H1 (cell line): ENCODE measurements at regions not wholly inside any gene's neighbourhood (a gene's known extent, or its start where the extent isn't known, plus 50 kb on each side); places are given as distances from the start of the nearest gene placed in this dataset.

Source experiments
- CTCF ChIA-PET: fragments of 300-600 bp; sonication (Branson Sonifier 250); formaldehyde crosslinking; loops from one replicate; lab custom pipeline; 2021; ENCODE audit not compliant: partially characterized antibody; lab: Charles Lee
- POLR2A ChIA-PET: fragments of 300-600 bp; sonication (Branson Sonifier 250); formaldehyde crosslinking; loops from one replicate; lab custom pipeline; 2021; ENCODE audit warnings: inconsistent platforms; ENCODE audit not compliant: partially characterized antibody; lab: Charles Lee
- DNase-seq, 2 experiments: peaks; one replicate each; pipeline versions ENCODE4 v3.0.0 to v3.0.0-alpha.2; 2010 to 2022; ENCODE audit warnings: low spot score in 2 of 2, low read depth in 1 of 2, mixed read lengths in 1 of 2
- FAIRE-seq: peaks from 2 replicates; lab custom pipeline; 2011; peaks lifted over from hg19 to GRCh38; lab: Jason Lieb, UNC
- H2AFZ ChIP-seq: 2 replicates; pipeline ENCODE4 v1.8.1; 2012; ENCODE audit warnings: low read length, inconsistent platforms
- H2AK5ac ChIP-seq: 2 replicates; pipeline ENCODE4 v1.6.1; 2013; ENCODE audit warnings: low read depth, low read length
- H2BK120ac ChIP-seq: replicated peaks from 2 replicates; pipeline ENCODE3; 2013; ENCODE audit warnings: low read depth, low read length, inconsistent platforms
- H2BK12ac ChIP-seq: 2 replicates; pipeline ENCODE4 v1.6.1; 2013; ENCODE audit warnings: low read depth, low read length
- H2BK15ac ChIP-seq: 2 replicates; pipeline ENCODE4 v1.6.1; 2013; ENCODE audit warnings: low read length
- H2BK20ac ChIP-seq: 2 replicates; pipeline ENCODE4 v1.6.1; 2013; ENCODE audit warnings: low read length
- H2BK5ac ChIP-seq: 2 replicates; pipeline ENCODE4 v1.6.1; 2013; ENCODE audit warnings: low read depth, low read length
- H3K14ac ChIP-seq: 2 replicates; pipeline ENCODE4 v1.6.1; 2013; ENCODE audit warnings: inconsistent platforms; ENCODE audit not compliant: insufficient read length
- H3K18ac ChIP-seq: 2 replicates; pipeline ENCODE4 v1.6.1; 2013; ENCODE audit warnings: low read length; ENCODE audit errors: extremely low read depth
- H3K23ac ChIP-seq: 2 replicates; pipeline ENCODE4 v1.6.1; 2013; ENCODE audit warnings: inconsistent platforms; ENCODE audit not compliant: insufficient read length
- H3K23me2 ChIP-seq: 2 replicates; pipeline ENCODE4 v1.6.1; 2013; ENCODE audit warnings: low read depth, low read length
- H3K27ac ChIP-seq: 2 replicates; pipeline ENCODE4 v1.6.1; 2011; ENCODE audit warnings: low read depth, low read length, inconsistent platforms
- H3K27me3 ChIP-seq, 4 experiments: replicated peaks in 1 of 4; 1 replicate in 1 of 4; 2 replicates in 3 of 4; pipeline versions ENCODE4 v1.6.1 to v1.8.1; 2011 to 2013; ENCODE audit warnings: low read length in 3 of 4, mild to moderate bottlenecking in 3 of 4, inconsistent platforms in 2 of 4, mixed read lengths in 2 of 4, moderate library complexity in 1 of 4; ENCODE audit not compliant: control insufficient read depth in 3 of 4, insufficient read depth in 3 of 4; ENCODE audit errors: extremely low read depth in 1 of 4
- H3K36me3 ChIP-seq, 4 experiments: 2 replicates each; pipeline versions ENCODE4 v1.6.1 to v1.8.1; 2011 to 2013; ENCODE audit warnings: mild to moderate bottlenecking in 4 of 4, low read length in 3 of 4, moderate library complexity in 2 of 4, control low read depth in 1 of 4, inconsistent platforms in 1 of 4; ENCODE audit not compliant: insufficient read depth in 4 of 4, control insufficient read depth in 2 of 4
- H3K4ac ChIP-seq: replicated peaks from 2 replicates; pipeline ENCODE3; 2013; ENCODE audit warnings: low read length, low read depth, mixed read lengths, inconsistent platforms; ENCODE audit not compliant: insufficient read length
- H3K4me1 ChIP-seq, 4 experiments: replicated peaks in 1 of 4; 1 replicate in 1 of 4; 2 replicates in 3 of 4; pipeline versions ENCODE4 v1.6.1 to v1.8.1; 2011 to 2013; ENCODE audit warnings: low read length in 3 of 4, inconsistent platforms in 2 of 4, mixed read lengths in 1 of 4; ENCODE audit not compliant: insufficient read depth in 4 of 4, control insufficient read depth in 3 of 4
- H3K4me2 ChIP-seq, 2 experiments: 2 replicates each; pipeline versions ENCODE4 v1.6.1 to v1.8.1; 2011 to 2013; ENCODE audit warnings: low read depth in 2 of 2, low read length in 2 of 2, control low read depth in 1 of 2, inconsistent platforms in 1 of 2, mild to moderate bottlenecking in 1 of 2; ENCODE audit not compliant: insufficient read depth in 1 of 2
- H3K4me3 ChIP-seq, 4 experiments: fragments of 200-600, 300-600 bp in 1 of 4; sonication (generic), shearing (Covaris generic), sonication (Bioruptor Twin) in 1 of 4; 2 replicates each; pipeline versions ENCODE4 v1.5.1 to v1.8.1; 2011 to 2016; ENCODE audit warnings: low read length in 4 of 4, low read depth in 3 of 4, control low read depth in 2 of 4, inconsistent platforms in 2 of 4, mild to moderate bottlenecking in 2 of 4, mixed read lengths in 1 of 4, moderate library complexity in 1 of 4; ENCODE audit not compliant: insufficient read depth in 2 of 4; ENCODE audit errors: extremely low read depth in 1 of 4
- H3K56ac ChIP-seq: replicated peaks from 2 replicates; pipeline ENCODE3; 2013; ENCODE audit warnings: low read depth, mild to moderate bottlenecking, mixed read lengths, low read length, inconsistent platforms; ENCODE audit not compliant: insufficient read length
- H3K79me1 ChIP-seq: 2 replicates; pipeline ENCODE4 v1.6.1; 2013; ENCODE audit warnings: low read depth, low read length, control low read depth
- H3K79me2 ChIP-seq, 2 experiments: 2 replicates each; pipeline versions ENCODE4 v1.6.1 to v1.8.1; 2012 to 2013; ENCODE audit warnings: low read length in 2 of 2, mild to moderate bottlenecking in 2 of 2, inconsistent platforms in 1 of 2; ENCODE audit not compliant: insufficient read depth in 2 of 2, control insufficient read depth in 1 of 2
- H3K9ac ChIP-seq, 4 experiments: replicated peaks in 1 of 4; 1 replicate in 1 of 4; 2 replicates in 3 of 4; pipeline versions ENCODE4 v1.6.1 to v1.8.1; 2011 to 2013; ENCODE audit warnings: low read depth in 3 of 4, low read length in 3 of 4, control low read depth in 2 of 4, mild to moderate bottlenecking in 2 of 4, moderate library complexity in 2 of 4, inconsistent platforms in 1 of 4; ENCODE audit errors: extremely low read depth in 1 of 4
- H3K9me3 ChIP-seq, 2 experiments: 2 replicates each; pipeline versions ENCODE4 v1.6.1 to v1.8.1; 2012 to 2013; ENCODE audit warnings: mild to moderate bottlenecking in 2 of 2, moderate library complexity in 2 of 2, control low read depth in 1 of 2, inconsistent platforms in 1 of 2, low read depth in 1 of 2, low read length in 1 of 2, mixed read lengths in 1 of 2; ENCODE audit not compliant: insufficient read depth in 2 of 2
- H4K20me1 ChIP-seq, 2 experiments: replicated peaks in 1 of 2; 2 replicates each; pipeline versions ENCODE3 to v1.8.1; 2011 to 2013; ENCODE audit warnings: inconsistent platforms in 2 of 2, low read length in 2 of 2, mild to moderate bottlenecking in 1 of 2; ENCODE audit not compliant: insufficient read depth in 2 of 2, control insufficient read depth in 1 of 2
- H4K5ac ChIP-seq: 2 replicates; pipeline ENCODE4 v1.6.1; 2013; ENCODE audit warnings: low read length, low read depth, mixed read lengths, inconsistent platforms; ENCODE audit not compliant: insufficient read length
- H4K8ac ChIP-seq: 2 replicates; pipeline ENCODE4 v1.8.0; 2013; ENCODE audit warnings: mild to moderate bottlenecking, moderate library complexity, low read length, inconsistent platforms; ENCODE audit not compliant: insufficient read depth; ENCODE audit errors: extremely low read depth
- H4K91ac ChIP-seq: replicated peaks from 2 replicates; pipeline ENCODE3; 2013; ENCODE audit warnings: low read length, mixed read lengths, inconsistent platforms; ENCODE audit not compliant: insufficient read length
- SP4 ChIP-seq: IDR thresholded peaks from 2 replicates; pipeline ENCODE4 v1.6.1; 2012; ENCODE audit warnings: low read length, inconsistent platforms
- WGBS, 2 experiments: shearing (Covaris generic) in 1 of 2; methylation state at CpG; one replicate each; pipeline versions ENCODE4 v1.1.6 to v1.1.7; 2013 to 2015; ENCODE audit warnings: low lambda C conversion rate in 2 of 2, mixed read lengths in 2 of 2, inconsistent platforms in 1 of 2, low coverage in 1 of 2, missing lambda C conversion rate in 1 of 2; ENCODE audit not compliant: insufficient replicate concordance in 2 of 2, insufficient coverage in 1 of 2, insufficient read length in 1 of 2; ENCODE audit errors: extremely low coverage in 1 of 2, missing lambda C conversion rate in 1 of 2; 5-methylcytosine and 5-hydroxymethylcytosine counted together
- TF ChIP-seq, protein P1 (sequence below), 3 experiments: IDR thresholded peaks; 1 replicate in 2 of 3; 2 replicates in 1 of 3; pipeline versions ENCODE4 v1.5.1 to v1.6.1; 2011; ENCODE audit warnings: low read length in 3 of 3, mild to moderate bottlenecking in 3 of 3, inconsistent platforms in 2 of 3, low read depth in 1 of 3, moderate library complexity in 1 of 3; ENCODE audit not compliant: insufficient read depth in 1 of 3; ENCODE audit errors: control extremely low read depth in 1 of 3

GRCh38 chr3:64318668-64319271, 93.5 kb upstream of the PRICKLE2 start:
- Histone ChIP-seq H3K23ac (no peak overlapping the region), H3K36me3 (no peaks in the 10 kb centered on the region), H3K27ac (no peak overlapping the region), H3K79me1 (no peaks in the 10 kb centered on the region), H3K9ac (no peak overlapping the region), H3K79me2 (no peaks in the 10 kb centered on the region), H3K14ac (no peak overlapping the region), H3K18ac (no peak overlapping the region), H2BK120ac (no peak overlapping the region), H3K23me2 (no peaks in the 10 kb centered on the region), H4K8ac (no peak overlapping the region), H2BK20ac (no peak overlapping the region), H3K56ac (no peak overlapping the region), H3K4me3 (no peak overlapping the region), H2BK12ac (peak overlapping the region; percentile 32; the same call in 1 of the 2 replicates), H4K5ac (no peak overlapping the region), H3K27me3 (no peaks in the 10 kb centered on the region), H2BK15ac (no peak overlapping the region), H4K20me1 (no peaks in the 10 kb centered on the region), H2AK5ac (no peak overlapping the region), H3K4me2 (no peak overlapping the region), H2BK5ac (no peak overlapping the region), H3K9me3 (no peaks in the 10 kb centered on the region), H4K91ac (no peak overlapping the region), H3K4me1 (peaks cover 0 to 3% (median 0%) of the 10 kb centered on the region in 4 experiments; a peak in 2 of 7 replicates), H3K4ac (no peak overlapping the region), H2AFZ (0 out of 2 replicates have a peak overlapping the region, but pooled peaks have one; percentile 4)
- DNase-seq (no peak), FAIRE-seq (no peak)
- 87% methylated on average over 1 of the region's 1 CpG; no CpG with 5 or more reads in 1 of the 2 experiments for WGBS, 2 experiments
- TF ChIP-seq SP4 = no peak
- TF ChIP-seq, protein P1, sequence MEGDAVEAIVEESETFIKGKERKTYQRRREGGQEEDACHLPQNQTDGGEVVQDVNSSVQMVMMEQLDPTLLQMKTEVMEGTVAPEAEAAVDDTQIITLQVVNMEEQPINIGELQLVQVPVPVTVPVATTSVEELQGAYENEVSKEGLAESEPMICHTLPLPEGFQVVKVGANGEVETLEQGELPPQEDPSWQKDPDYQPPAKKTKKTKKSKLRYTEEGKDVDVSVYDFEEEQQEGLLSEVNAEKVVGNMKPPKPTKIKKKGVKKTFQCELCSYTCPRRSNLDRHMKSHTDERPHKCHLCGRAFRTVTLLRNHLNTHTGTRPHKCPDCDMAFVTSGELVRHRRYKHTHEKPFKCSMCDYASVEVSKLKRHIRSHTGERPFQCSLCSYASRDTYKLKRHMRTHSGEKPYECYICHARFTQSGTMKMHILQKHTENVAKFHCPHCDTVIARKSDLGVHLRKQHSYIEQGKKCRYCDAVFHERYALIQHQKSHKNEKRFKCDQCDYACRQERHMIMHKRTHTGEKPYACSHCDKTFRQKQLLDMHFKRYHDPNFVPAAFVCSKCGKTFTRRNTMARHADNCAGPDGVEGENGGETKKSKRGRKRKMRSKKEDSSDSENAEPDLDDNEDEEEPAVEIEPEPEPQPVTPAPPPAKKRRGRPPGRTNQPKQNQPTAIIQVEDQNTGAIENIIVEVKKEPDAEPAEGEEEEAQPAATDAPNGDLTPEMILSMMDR (IDR thresholded peaks at IDR 0.05; ENCODE audit: control extremely low read depth in 1 of 3, insufficient read depth in 1 of 3, low read depth in 1 of 3, low read length in 3 of 3) = peak in 2 of 3 experiments; percentile 14 to 16; a peak in 1 of 4 replicates
- POLR2A ChIA-PET = no interaction called here
- CTCF ChIA-PET = interaction anchor here (0.6 to 4.5 kb wide), 32 partner anchors 9 to 288 kb away, joined by 3 to 24 read pairs (median 4); no protein-coding TSS in a partner anchor
